Vagina (tissue), 2 donors: ENCODE measurements at regions not wholly inside any gene's neighbourhood (a gene's known extent, or its start where the extent isn't known, plus 50 kb on each side); places are given as distances from the start of the nearest gene placed in this dataset.
A peak's percentile ranks its signal among the peaks of the same experiment; 100 is the strongest.

Experiments used
- DNase-seq, 2 donors: peaks; one replicate each; pipeline ENCODE4 v3.0.0-alpha.2; 2017; ENCODE audit errors: extremely low spot score in 2 of 2
- H3K27ac ChIP-seq: fragments of 200-600 bp; sonication (generic); one replicate; pipeline ENCODE4 v1.5.1; 2019
- H3K27me3 ChIP-seq: fragments of 200-600 bp; sonication (generic); one replicate; pipeline ENCODE4 v1.5.1; 2019
- H3K36me3 ChIP-seq, 2 donors: fragments of 200-600 bp; sonication (generic); one replicate each; pipeline ENCODE4 v1.5.1; 2017 to 2019
- H3K4me1 ChIP-seq: fragments of 200-600 bp; sonication (generic); one replicate; pipeline ENCODE4 v1.5.1; 2019
- H3K4me3 ChIP-seq, 2 donors: fragments of 200-600 bp; sonication (generic); 1 replicate in 1 of 2; 2 replicates in 1 of 2; pipeline ENCODE4 v1.5.1; 2016 to 2019
- H3K9me3 ChIP-seq: fragments of 200-600 bp; sonication (generic); one replicate; pipeline ENCODE4 v1.5.1; 2019
- CTCF ChIP-seq, 3 experiments: fragments of 450-650 bp in 2 of 3; fragments of 200-600 bp in 1 of 3; sonication (generic) in 1 of 3; IDR thresholded peaks; one replicate each; pipeline ENCODE4 v1.5.1; 2017 to 2019; ENCODE audit warnings: antibody characterized with exemption in 3 of 3, mild to moderate bottlenecking in 2 of 3, moderate library complexity in 2 of 3
- POLR2A ChIP-seq, 2 donors: fragments of 450-650 bp; IDR thresholded peaks; one replicate each; pipeline ENCODE4 v1.6.1; 2017; ENCODE audit warnings: antibody characterized with exemption in 2 of 2, mild to moderate bottlenecking in 2 of 2, moderate library complexity in 2 of 2
- POLR2AphosphoS5 ChIP-seq, 2 donors: sonication (generic); formaldehyde crosslinking; IDR thresholded peaks; one replicate each; pipeline ENCODE4 v1.9.0; 2017; ENCODE audit warnings: antibody characterized with exemption in 2 of 2, mild to moderate bottlenecking in 2 of 2, low read depth in 1 of 2; ENCODE audit not compliant: insufficient read depth in 1 of 2
- intact Hi-C: fragments of 100-400 bp; cut with DNase I; formaldehyde crosslinking; loops from one replicate; pipeline ENCODE4 v1.15.1; 2023

GRCh38 chr2:9703085-9703678 lies 72.4 kb upstream of the YWHAQ start:
- no peak for DNase-seq

GRCh38 chr2:9703701-9704221 lies 73.0 kb upstream of the YWHAQ start:
- TF ChIP-seq POLR2AphosphoS5 (IDR thresholded peaks at IDR 0.05; ENCODE audit: insufficient read depth in 1 of 2, low read depth in 1 of 2) (no peak), CTCF (IDR thresholded peaks at IDR 0.05) (no peak), POLR2A (IDR thresholded peaks at IDR 0.05) (no peak)
- Histone ChIP-seq H3K27ac (peak overlapping the region; percentile 16), H3K4me3 (no peak overlapping the region)

More at GRCh38 chr2:9703085-9703678, 72.4 kb upstream of the YWHAQ start:
- no peaks in the 10 kb centered on the region for H3K9me3 ChIP-seq
- peaks cover 12% of the 10 kb centered on the region for H3K4me1 ChIP-seq
- H3K27ac ChIP-seq = peak overlapping the region; percentile 16
- no peaks in the 10 kb centered on the region for H3K36me3 ChIP-seq
- TF ChIP-seq CTCF (IDR thresholded peaks at IDR 0.05) = no peak
- TF ChIP-seq POLR2A (IDR thresholded peaks at IDR 0.05) = no peak
- TF ChIP-seq POLR2AphosphoS5 (IDR thresholded peaks at IDR 0.05; ENCODE audit: insufficient read depth in 1 of 2, low read depth in 1 of 2) = no peak
- intact Hi-C loops = no loop called here
- H3K27me3 ChIP-seq = no peaks in the 10 kb centered on the region
- no peak overlapping the region for H3K4me3 ChIP-seq

GRCh38 chr2:9704600-9704999 lies 73.8 kb upstream of the YWHAQ start:
- Histone ChIP-seq H3K4me1 (peaks cover 12% of the 10 kb centered on the region), H3K4me3 (no peak overlapping the region), H3K27ac (no peak overlapping the region), H3K36me3 (no peaks in the 10 kb centered on the region), H3K27me3 (no peaks in the 10 kb centered on the region), H3K9me3 (no peaks in the 10 kb centered on the region)
- intact Hi-C loops = no loop called here
- DNase-seq = no peak
- no peak for TF ChIP-seq POLR2AphosphoS5 (IDR thresholded peaks at IDR 0.05; ENCODE audit: insufficient read depth in 1 of 2, low read depth in 1 of 2)

More at GRCh38 chr2:9703701-9704221, 73.0 kb upstream of the YWHAQ start:
- intact Hi-C loops = no loop called here
- Histone ChIP-seq H3K27me3 (no peaks in the 10 kb centered on the region), H3K9me3 (no peaks in the 10 kb centered on the region), H3K4me1 (peaks cover 12% of the 10 kb centered on the region), H3K36me3 (no peaks in the 10 kb centered on the region)
- DNase-seq = no peak

- no peak overlapping the region for H3K27ac ChIP-seq
- H3K36me3 ChIP-seq = no peaks in the 10 kb centered on the region
- H3K4me1 ChIP-seq = peaks cover 12% of the 10 kb centered on the region
- H3K4me3 ChIP-seq = no peak overlapping the region
- TF ChIP-seq CTCF (IDR thresholded peaks at IDR 0.05) = no peak
- TF ChIP-seq POLR2A (IDR thresholded peaks at IDR 0.05) = no peak
- no peak for TF ChIP-seq POLR2AphosphoS5 (IDR thresholded peaks at IDR 0.05; ENCODE audit: insufficient read depth in 1 of 2, low read depth in 1 of 2)
- no peaks in the 10 kb centered on the region for H3K27me3 ChIP-seq
- no peak for DNase-seq
- intact Hi-C loops = no loop called here
- H3K9me3 ChIP-seq = no peaks in the 10 kb centered on the region
These were observed 74.4 kb upstream of the YWHAQ start for GRCh38 chr2:9705196-9705595.

GRCh38 chr2:9707008-9707407 lies 76.2 kb upstream of the YWHAQ start:
- Histone ChIP-seq H3K4me3 (no peak overlapping the region), H3K27me3 (no peaks in the 10 kb centered on the region), H3K4me1 (peaks cover 12% of the 10 kb centered on the region), H3K36me3 (no peaks in the 10 kb centered on the region), H3K9me3 (no peaks in the 10 kb centered on the region), H3K27ac (no peak overlapping the region)
- no peak for DNase-seq
- intact Hi-C loops = no loop called here
- TF ChIP-seq CTCF (IDR thresholded peaks at IDR 0.05) (no peak), POLR2AphosphoS5 (IDR thresholded peaks at IDR 0.05; ENCODE audit: insufficient read depth in 1 of 2, low read depth in 1 of 2) (no peak), POLR2A (IDR thresholded peaks at IDR 0.05) (no peak)
